ENCODE measurements at regions not wholly inside any gene's neighbourhood (a gene's known extent, or its start where the extent isn't known, plus 50 kb on each side); places are given as distances from the start of the nearest gene placed in this dataset.

- TF ChIP-seq CTCF (IDR thresholded peaks at IDR 0.05) (no peak), POLR2A (IDR thresholded peaks at IDR 0.05) (no peak)
Observed at GRCh38 chr17:70987867-70988340, 818.6 kb downstream of the KCNJ2 start.
